Osteocyte (in vitro differentiated cells): ENCODE measurements at regions not wholly inside any gene's neighbourhood (a gene's known extent, or its start where the extent isn't known, plus 50 kb on each side); places are given as distances from the start of the nearest gene placed in this dataset.

ENCODE experiments used
- DNase-seq: peaks from one replicate; pipeline ENCODE4 v3.0.0; 2021; ENCODE audit warnings: mixed read lengths; ENCODE audit not compliant: unreplicated experiment; ENCODE audit errors: extremely low spot score
- H3K27ac Mint-ChIP-seq: one replicate; pipeline ENCODE4 v1.8.0; 2021; ENCODE audit warnings: mild to moderate bottlenecking, mixed read lengths; ENCODE audit not compliant: unreplicated experiment
- H3K27me3 Mint-ChIP-seq: one replicate; pipeline ENCODE4 v1.8.0; 2021; ENCODE audit warnings: mixed read lengths; ENCODE audit not compliant: unreplicated experiment
- H3K36me3 Mint-ChIP-seq: one replicate; pipeline ENCODE4 v1.8.0; 2021; ENCODE audit warnings: mixed read lengths; ENCODE audit not compliant: unreplicated experiment
- H3K4me1 Mint-ChIP-seq: one replicate; pipeline ENCODE4 v1.8.0; 2021; ENCODE audit warnings: mixed read lengths; ENCODE audit not compliant: unreplicated experiment
- H3K4me3 Mint-ChIP-seq: one replicate; pipeline ENCODE4 v1.8.0; 2021; ENCODE audit warnings: mild to moderate bottlenecking, moderate library complexity, mixed read lengths; ENCODE audit not compliant: unreplicated experiment
- H3K9me3 Mint-ChIP-seq: one replicate; pipeline ENCODE4 v1.8.0; 2021; ENCODE audit warnings: mixed read lengths; ENCODE audit not compliant: unreplicated experiment
- CTCF ChIP-seq: fragments of 200-600 bp; sonication (generic); IDR thresholded peaks from 2 replicates; pipeline ENCODE4 v1.5.0; 2021; ENCODE audit warnings: antibody characterized with exemption, mild to moderate bottlenecking, moderate library complexity

GRCh38 chr2:164234074-164234473 is 387.2 kb downstream of the GRB14 start:
- H3K27me3 Mint-ChIP-seq: peaks cover 5% of the 10 kb centered on the region
- no peaks in the 10 kb centered on the region for H3K4me1 Mint-ChIP-seq
- no peak overlapping the region for H3K27ac Mint-ChIP-seq
- H3K4me3 Mint-ChIP-seq: no peak overlapping the region
- no peaks in the 10 kb centered on the region for H3K9me3 Mint-ChIP-seq
- no peaks in the 10 kb centered on the region for H3K36me3 Mint-ChIP-seq
- TF ChIP-seq CTCF: no peak
- DNase-seq: no peak

GRCh38 chr2:164224007-164224406 is 397.3 kb downstream of the GRB14 start:
- no peak for DNase-seq
- Mint-ChIP-seq H3K4me3 (no peak overlapping the region), H3K36me3 (no peaks in the 10 kb centered on the region), H3K27ac (no peak overlapping the region), H3K4me1 (no peaks in the 10 kb centered on the region), H3K9me3 (no peaks in the 10 kb centered on the region), H3K27me3 (peaks cover 4% of the 10 kb centered on the region)
- TF ChIP-seq CTCF: no peak

- Mint-ChIP-seq H3K4me1 (no peaks in the 10 kb centered on the region), H3K9me3 (no peaks in the 10 kb centered on the region), H3K27ac (no peak overlapping the region), H3K4me3 (no peak overlapping the region), H3K27me3 (peaks cover 4% of the 10 kb centered on the region), H3K36me3 (no peaks in the 10 kb centered on the region)
- no peak for TF ChIP-seq CTCF
- no peak for DNase-seq
Measured at GRCh38 chr2:164221473-164221872, 399.8 kb downstream of the GRB14 start.

GRCh38 chr2:164220265-164220664 is 401.0 kb downstream of the GRB14 start:
- no peaks in the 10 kb centered on the region for H3K4me1 Mint-ChIP-seq
- TF ChIP-seq CTCF: no peak
- H3K36me3 Mint-ChIP-seq: no peaks in the 10 kb centered on the region
- H3K27ac Mint-ChIP-seq: no peak overlapping the region
- H3K9me3 Mint-ChIP-seq: no peaks in the 10 kb centered on the region
- H3K4me3 Mint-ChIP-seq: no peak overlapping the region
- DNase-seq: no peak
- H3K27me3 Mint-ChIP-seq: peaks cover 4% of the 10 kb centered on the region

GRCh38 chr2:164213916-164214315 is 407.4 kb downstream of the GRB14 start:
- no peak for DNase-seq
- Mint-ChIP-seq H3K9me3 (peaks cover 6% of the 10 kb centered on the region), H3K4me1 (no peaks in the 10 kb centered on the region), H3K27ac (no peak overlapping the region), H3K36me3 (peaks cover 6% of the 10 kb centered on the region), H3K4me3 (no peak overlapping the region), H3K27me3 (no peaks in the 10 kb centered on the region)
- no peak for TF ChIP-seq CTCF
